ENCODE measurements at regions not wholly inside any gene's neighbourhood (a gene's known extent, or its start where the extent isn't known, plus 50 kb on each side); places are given as distances from the start of the nearest gene placed in this dataset.

- no peak overlapping the region for H3K4me3 ChIP-seq (replicated peaks in 1 of 3)
- intact Hi-C loops (cut with DNase I) = no loop called here
- WGBS, 2 donors = 97% methylated on average over 3 of the region's 3 CpGs
- DNase-seq = no peak
- H3K9me3 ChIP-seq = no peaks in the 10 kb centered on the region
- no peaks in the 10 kb centered on the region for H3K36me3 ChIP-seq
- H3K27ac ChIP-seq = no peak overlapping the region
- no peak for TF ChIP-seq POLR2A (IDR thresholded peaks at IDR 0.05)
- TF ChIP-seq CTCF (IDR thresholded peaks at IDR 0.05) = no peak
- no peaks in the 10 kb centered on the region for H3K27me3 ChIP-seq
- H3K4me1 ChIP-seq = no peaks in the 10 kb centered on the region
These were observed 1300.0 kb downstream of the PLA2G4A start for GRCh38 chr1:188128761-188129160.

- 72 to 73% methylated on average over 8 of the region's 8 CpGs for WGBS, 2 donors
These were observed 1301.4 kb downstream of the PLA2G4A start for GRCh38 chr1:188129856-188130838.

GRCh38 chr1:188137221-188137620 is 1308.5 kb downstream of the PLA2G4A start:
- H3K4me1 ChIP-seq = no peaks in the 10 kb centered on the region
- no peak overlapping the region for H3K27ac ChIP-seq
- H3K27me3 ChIP-seq = no peaks in the 10 kb centered on the region
- no peaks in the 10 kb centered on the region for H3K9me3 ChIP-seq
- TF ChIP-seq CTCF (IDR thresholded peaks at IDR 0.05) (no peak), POLR2A (IDR thresholded peaks at IDR 0.05) (no peak)
- WGBS, 2 donors = 84 to 89% methylated on average over 2 of the region's 2 CpGs
- H3K4me3 ChIP-seq (replicated peaks in 1 of 3) = no peak overlapping the region
- H3K36me3 ChIP-seq = no peaks in the 10 kb centered on the region
- DNase-seq = no peak
- intact Hi-C loops (cut with DNase I) = no loop called here

More at GRCh38 chr1:188129856-188130838, 1301.4 kb downstream of the PLA2G4A start:
- TF ChIP-seq CTCF (IDR thresholded peaks at IDR 0.05) = no peak
- TF ChIP-seq POLR2A (IDR thresholded peaks at IDR 0.05) = no peak
- no peaks in the 10 kb centered on the region for H3K4me1 ChIP-seq
- no peak overlapping the region for H3K27ac ChIP-seq
- no peaks in the 10 kb centered on the region for H3K36me3 ChIP-seq
- no peak overlapping the region for H3K4me3 ChIP-seq (replicated peaks in 1 of 3)
- H3K9me3 ChIP-seq = no peaks in the 10 kb centered on the region
- no peaks in the 10 kb centered on the region for H3K27me3 ChIP-seq
- intact Hi-C loops (cut with DNase I) = no loop called here
- DNase-seq = no peak

GRCh38 chr1:188140958-188141357 is 1312.2 kb downstream of the PLA2G4A start:
- intact Hi-C loops (cut with DNase I) = no loop called here
- H3K36me3 ChIP-seq = no peaks in the 10 kb centered on the region
- H3K4me1 ChIP-seq = no peaks in the 10 kb centered on the region
- H3K9me3 ChIP-seq = no peaks in the 10 kb centered on the region
- no peak overlapping the region for H3K4me3 ChIP-seq (replicated peaks in 1 of 3)
- H3K27ac ChIP-seq = no peak overlapping the region
- no peak for DNase-seq
- H3K27me3 ChIP-seq = no peaks in the 10 kb centered on the region
- TF ChIP-seq CTCF (IDR thresholded peaks at IDR 0.05) (no peak), POLR2A (IDR thresholded peaks at IDR 0.05) (no peak)
- 77 to 81% methylated on average over 2 of the region's 2 CpGs for WGBS, 2 donors

- TF ChIP-seq CTCF (IDR thresholded peaks at IDR 0.05) (no peak), POLR2A (IDR thresholded peaks at IDR 0.05) (no peak)
These were observed 1325.4 kb downstream of the PLA2G4A start for GRCh38 chr1:188154196-188154595.

More at GRCh38 chr1:188154196-188154595, 1325.4 kb downstream of the PLA2G4A start:
- DNase-seq = no peak
- Histone ChIP-seq H3K4me1 (no peaks in the 10 kb centered on the region), H3K4me3 (replicated peaks in 1 of 3) (no peak overlapping the region), H3K27me3 (no peaks in the 10 kb centered on the region), H3K36me3 (no peaks in the 10 kb centered on the region), H3K27ac (no peak overlapping the region), H3K9me3 (no peaks in the 10 kb centered on the region)
- WGBS, 2 donors = 94 to 95% methylated on average over 11 of the region's 11 CpGs
- intact Hi-C loops (cut with DNase I) = no loop called here
